ENCODE measurements at regions not wholly inside any gene's neighbourhood (a gene's known extent, or its start where the extent isn't known, plus 50 kb on each side); places are given as distances from the start of the nearest gene placed in this dataset.

- TF ChIP-seq ELK4 (IDR thresholded peaks at IDR 0.05; ENCODE audit: borderline replicate concordance, low read depth, low read length) (no peak), ZNF426 (tag by site-specific recombination; IDR thresholded peaks at IDR 0.05) (no peak), YY2 (tag by site-specific recombination; IDR thresholded peaks at IDR 0.05) (no peak), ZNF354C (tag by site-specific recombination; IDR thresholded peaks at IDR 0.05; ENCODE audit: borderline replicate concordance, low read depth) (no peak), GLI2 (tag by site-specific recombination; IDR thresholded peaks at IDR 0.05; ENCODE audit: borderline replicate concordance, low read depth) (no peak), PRDM2 (tag by site-specific recombination; IDR thresholded peaks at IDR 0.05; ENCODE audit: borderline replicate concordance) (no peak), ZNF677 (tag by site-specific recombination; IDR thresholded peaks at IDR 0.05) (no peak), ZNF514 (tag by site-specific recombination; IDR thresholded peaks at IDR 0.05) (no peak), TRIM28 (IDR thresholded peaks at IDR 0.05; ENCODE audit: borderline replicate concordance, low read length) (no peak), ZNF776 (tag by site-specific recombination; IDR thresholded peaks at IDR 0.05; ENCODE audit: borderline replicate concordance) (no peak)
Measured at GRCh38 chr13:88377852-88378251, 706.7 kb downstream of the SLITRK5 start (continued).

GRCh38 chr13:88384542-88384941, 713.4 kb downstream of the SLITRK5 start:
- no peak overlapping the region for H3K4me3 ChIP-seq (ENCODE audit: low read depth, low read length)
- no peaks in the 10 kb centered on the region for H3K9me3 ChIP-seq (ENCODE audit: control insufficient read depth, insufficient read depth, low read depth, low read length)
- CTCF ChIA-PET = no interaction called here
- no peak overlapping the region for H3K27ac ChIP-seq (ENCODE audit: extremely low read depth, low read depth, low read length)
- no peaks in the 10 kb centered on the region for H3K4me1 ChIP-seq (ENCODE audit: control insufficient read depth, insufficient read depth, low read length)
- H3K36me3 ChIP-seq (ENCODE audit: control insufficient read depth in 2 of 2, insufficient read depth in 1 of 2, low read length in 2 of 2) = no peaks in the 10 kb centered on the region
- POLR2A ChIA-PET = no interaction called here
- TF ChIP-seq ZSCAN5A (tag by site-specific recombination; IDR thresholded peaks at IDR 0.05) (no peak), ZNF600 (tag by site-specific recombination; IDR thresholded peaks at IDR 0.05) (no peak), ZNF549 (tag by site-specific recombination; IDR thresholded peaks at IDR 0.05) (no peak), KLF7 (tag by site-specific recombination; IDR thresholded peaks at IDR 0.05; ENCODE audit: borderline replicate concordance) (no peak), ZNF692 (tag by site-specific recombination; IDR thresholded peaks at IDR 0.05) (no peak), ZNF169 (tag by site-specific recombination; IDR thresholded peaks at IDR 0.05) (no peak), ZNF518A (tag by site-specific recombination; conservative IDR thresholded peaks at IDR 0.05; ENCODE audit: low read depth) (no peak), ZNF513 (tag by site-specific recombination; IDR thresholded peaks at IDR 0.05) (no peak)

Data from HEK293 (cell line).